HL-60 (cell line): ENCODE measurements at regions not wholly inside any gene's neighbourhood (a gene's known extent, or its start where the extent isn't known, plus 50 kb on each side); places are given as distances from the start of the nearest gene placed in this dataset.

Experiments
- CTCF ChIP-seq: IDR thresholded peaks from one replicate; pipeline ENCODE4 v1.5.1; 2011; ENCODE audit warnings: low read length, control low read depth, inconsistent platforms; ENCODE audit not compliant: insufficient read depth
- GABPA ChIP-seq: IDR thresholded peaks from 2 replicates; pipeline ENCODE4 v1.6.1; 2012; ENCODE audit warnings: low read depth
- POLR2AphosphoS5 ChIP-seq: IDR thresholded peaks from 2 replicates; pipeline ENCODE4 v1.6.1; 2012; ENCODE audit warnings: low read depth
- REST ChIP-seq: IDR thresholded peaks from 2 replicates; pipeline ENCODE4 v1.6.1; 2012; ENCODE audit warnings: low read depth; ENCODE audit not compliant: insufficient replicate concordance
- SPI1 ChIP-seq: IDR thresholded peaks from 2 replicates; pipeline ENCODE4 v1.6.1; 2012; ENCODE audit warnings: low read depth, mild to moderate bottlenecking, borderline replicate concordance

- no peak for TF ChIP-seq CTCF
- no peak for TF ChIP-seq POLR2AphosphoS5
- TF ChIP-seq REST = no peak
- no peak for TF ChIP-seq GABPA
- no peak for TF ChIP-seq SPI1
Measured at GRCh38 chr6:139765825-139766285, 391.4 kb upstream of the CITED2 start.
